Tibial artery (tissue), 4 donors: ENCODE measurements at regions not wholly inside any gene's neighbourhood (a gene's known extent, or its start where the extent isn't known, plus 50 kb on each side); places are given as distances from the start of the nearest gene placed in this dataset.

Experiments
- DNase-seq, 2 donors: peaks; one replicate each; pipeline ENCODE4 v3.0.0-alpha.2; 2019
- H3K27ac ChIP-seq, 2 donors: fragments of 200-600 bp; sonication (generic) in 1 of 2; 1 replicate in 1 of 2; 2 replicates in 1 of 2; pipeline ENCODE4 v1.5.1; 2018 to 2019; ENCODE audit warnings: mild to moderate bottlenecking in 1 of 2
- H3K27me3 ChIP-seq, 2 donors: fragments of 200-600 bp; sonication (generic) in 1 of 2; one replicate each; pipeline versions ENCODE4 v1.5.1 to v1.6.0; 2016 to 2019
- H3K36me3 ChIP-seq, 3 donors: fragments of 200-600 bp; sonication (generic) in 2 of 3; one replicate each; pipeline ENCODE4 v1.5.1; 2016 to 2019; ENCODE audit warnings: mild to moderate bottlenecking in 2 of 3
- H3K4me1 ChIP-seq, 4 donors: fragments of 200-600 bp; sonication (generic) in 2 of 4; 1 replicate in 3 of 4; 2 replicates in 1 of 4; pipeline ENCODE4 v1.5.1; 2016 to 2019
- H3K4me3 ChIP-seq, 2 donors: fragments of 200-600 bp; sonication (generic) in 1 of 2; 1 replicate in 1 of 2; 2 replicates in 1 of 2; pipeline ENCODE4 v1.5.1; 2018 to 2019; ENCODE audit warnings: mild to moderate bottlenecking in 2 of 2
- H3K9me3 ChIP-seq, 3 donors: fragments of 200-600 bp; sonication (generic) in 1 of 3; one replicate each; pipeline ENCODE4 v1.5.1; 2016 to 2019
- intact Hi-C: fragments of 100-400 bp; cut with DNase I; formaldehyde crosslinking; loops from one replicate; pipeline ENCODE4 v1.15.0; 2023; ENCODE audit warnings: low total_unique reads
- TF ChIP-seq, protein P1 (sequence below), 2 experiments: fragments of 200-600 bp in 1 of 2; fragments of 450-650 bp in 1 of 2; IDR thresholded peaks; one replicate each; pipeline ENCODE4 v1.5.1; 2017 to 2019; ENCODE audit warnings: antibody characterized with exemption in 2 of 2, mild to moderate bottlenecking in 1 of 2, moderate library complexity in 1 of 2

DNA sequence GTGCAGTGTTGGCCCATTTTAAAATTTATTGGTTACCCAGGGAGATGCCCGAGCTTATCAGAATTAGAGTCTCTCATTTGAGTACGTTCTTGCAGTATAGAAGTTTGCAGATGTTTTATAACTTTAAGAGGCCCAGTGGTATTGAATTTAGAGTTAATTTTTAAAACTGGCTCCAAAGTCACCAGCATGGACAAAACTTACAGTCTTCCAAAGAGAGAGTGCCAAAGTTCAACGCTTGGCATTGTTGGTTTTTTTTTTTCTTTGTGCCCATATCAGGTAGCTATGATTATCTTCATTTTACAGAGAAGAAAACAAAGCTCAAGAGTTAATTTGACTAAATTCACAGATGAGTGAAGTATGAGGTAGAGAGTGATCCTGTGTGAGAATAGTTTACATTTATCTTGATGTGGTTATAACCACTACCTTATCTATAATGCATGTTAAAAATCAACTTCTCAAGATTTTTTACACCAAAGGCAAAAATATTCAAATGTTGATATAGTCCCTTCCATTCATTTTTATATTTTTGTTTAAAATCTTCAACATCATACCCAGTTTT lies 273.7 kb upstream of the DMRT1 start:
- Histone ChIP-seq H3K27ac (no peak overlapping the region), H3K4me1 (no peaks in the 10 kb centered on the region), H3K9me3 (no peaks in the 10 kb centered on the region), H3K36me3 (no peaks in the 10 kb centered on the region), H3K27me3 (no peaks in the 10 kb centered on the region), H3K4me3 (no peak overlapping the region)
- no peak for DNase-seq
- intact Hi-C loops = no loop called here
- TF ChIP-seq, protein P1, sequence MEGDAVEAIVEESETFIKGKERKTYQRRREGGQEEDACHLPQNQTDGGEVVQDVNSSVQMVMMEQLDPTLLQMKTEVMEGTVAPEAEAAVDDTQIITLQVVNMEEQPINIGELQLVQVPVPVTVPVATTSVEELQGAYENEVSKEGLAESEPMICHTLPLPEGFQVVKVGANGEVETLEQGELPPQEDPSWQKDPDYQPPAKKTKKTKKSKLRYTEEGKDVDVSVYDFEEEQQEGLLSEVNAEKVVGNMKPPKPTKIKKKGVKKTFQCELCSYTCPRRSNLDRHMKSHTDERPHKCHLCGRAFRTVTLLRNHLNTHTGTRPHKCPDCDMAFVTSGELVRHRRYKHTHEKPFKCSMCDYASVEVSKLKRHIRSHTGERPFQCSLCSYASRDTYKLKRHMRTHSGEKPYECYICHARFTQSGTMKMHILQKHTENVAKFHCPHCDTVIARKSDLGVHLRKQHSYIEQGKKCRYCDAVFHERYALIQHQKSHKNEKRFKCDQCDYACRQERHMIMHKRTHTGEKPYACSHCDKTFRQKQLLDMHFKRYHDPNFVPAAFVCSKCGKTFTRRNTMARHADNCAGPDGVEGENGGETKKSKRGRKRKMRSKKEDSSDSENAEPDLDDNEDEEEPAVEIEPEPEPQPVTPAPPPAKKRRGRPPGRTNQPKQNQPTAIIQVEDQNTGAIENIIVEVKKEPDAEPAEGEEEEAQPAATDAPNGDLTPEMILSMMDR (IDR thresholded peaks at IDR 0.05) = no peak

DNA sequence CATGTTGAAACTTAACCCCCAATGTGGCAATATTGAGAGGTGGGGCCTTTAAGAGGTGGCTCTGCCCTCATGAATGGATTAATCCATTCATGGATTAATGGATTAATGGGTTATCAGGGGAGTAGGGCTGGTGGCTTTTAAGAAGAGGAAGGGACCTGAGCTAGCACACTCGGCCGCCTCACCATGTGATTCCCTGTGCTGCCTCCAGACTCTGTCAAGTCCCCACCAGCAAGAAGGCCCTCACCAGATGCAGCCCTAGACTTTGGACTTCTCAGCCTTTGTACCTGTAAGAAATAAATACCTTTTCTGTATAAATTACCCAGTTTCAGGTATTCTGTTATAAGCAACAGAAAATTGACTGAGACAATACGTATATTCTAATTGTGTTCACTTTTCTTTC lies 272.2 kb upstream of the DMRT1 start:
- intact Hi-C loops = no loop called here
- H3K4me1 ChIP-seq = no peaks in the 10 kb centered on the region
- H3K9me3 ChIP-seq = no peaks in the 10 kb centered on the region
- H3K27me3 ChIP-seq = no peaks in the 10 kb centered on the region
- H3K4me3 ChIP-seq = no peak overlapping the region
- DNase-seq = no peak
- TF ChIP-seq, protein P1 (IDR thresholded peaks at IDR 0.05) = no peak
- H3K27ac ChIP-seq = no peak overlapping the region
- no peaks in the 10 kb centered on the region for H3K36me3 ChIP-seq

DNA sequence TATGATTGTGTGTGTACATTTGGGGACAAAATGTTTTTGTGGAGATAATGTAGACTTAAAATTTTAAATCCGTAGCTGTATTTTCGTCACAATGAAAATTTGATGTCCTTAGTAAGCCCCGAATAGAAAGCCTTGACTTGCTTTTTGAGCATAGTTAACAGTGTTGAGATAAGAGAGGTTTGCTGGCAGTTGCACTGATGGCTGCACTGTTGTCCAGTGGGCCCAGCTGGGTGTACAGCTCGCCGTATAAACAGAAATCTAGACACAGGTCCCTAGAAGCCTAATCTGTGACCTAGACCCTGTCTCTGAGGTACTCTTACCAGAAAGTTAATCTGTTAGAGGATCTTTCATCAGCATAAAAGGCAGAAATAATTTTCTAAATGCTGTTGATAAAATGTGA lies 271.3 kb upstream of the DMRT1 start:
- Histone ChIP-seq H3K27me3 (no peaks in the 10 kb centered on the region), H3K27ac (no peak overlapping the region), H3K4me1 (no peaks in the 10 kb centered on the region), H3K9me3 (no peaks in the 10 kb centered on the region), H3K36me3 (no peaks in the 10 kb centered on the region), H3K4me3 (no peak overlapping the region)
- TF ChIP-seq, protein P1 (IDR thresholded peaks at IDR 0.05) = no peak
- no peak for DNase-seq
- intact Hi-C loops = no loop called here

DNA sequence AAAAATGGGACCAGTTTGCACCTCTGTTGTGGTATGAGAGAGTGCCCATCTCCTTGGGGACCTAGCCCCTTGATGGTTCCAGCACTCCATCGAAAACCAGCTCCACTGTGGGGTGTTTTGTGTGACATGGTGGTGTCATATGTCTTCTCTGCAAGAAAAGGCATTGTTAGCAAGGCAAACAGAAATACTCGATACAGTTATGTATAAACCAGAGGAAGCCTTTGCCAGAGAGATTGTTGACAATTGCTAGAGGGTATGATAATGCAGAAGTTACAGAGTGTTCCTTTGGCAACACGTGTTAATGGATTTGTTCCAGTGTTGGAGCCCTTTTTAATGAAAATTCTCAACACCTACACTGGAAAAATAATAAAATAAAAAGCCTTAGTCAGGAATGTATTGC lies 270.4 kb upstream of the DMRT1 start:
- no peaks in the 10 kb centered on the region for H3K27me3 ChIP-seq
- DNase-seq = no peak
- H3K4me1 ChIP-seq = no peaks in the 10 kb centered on the region
- H3K27ac ChIP-seq = no peak overlapping the region
- intact Hi-C loops = no loop called here
- H3K36me3 ChIP-seq = no peaks in the 10 kb centered on the region
- TF ChIP-seq, protein P1 (IDR thresholded peaks at IDR 0.05) = no peak
- H3K9me3 ChIP-seq = no peaks in the 10 kb centered on the region
- H3K4me3 ChIP-seq = no peak overlapping the region

DNA sequence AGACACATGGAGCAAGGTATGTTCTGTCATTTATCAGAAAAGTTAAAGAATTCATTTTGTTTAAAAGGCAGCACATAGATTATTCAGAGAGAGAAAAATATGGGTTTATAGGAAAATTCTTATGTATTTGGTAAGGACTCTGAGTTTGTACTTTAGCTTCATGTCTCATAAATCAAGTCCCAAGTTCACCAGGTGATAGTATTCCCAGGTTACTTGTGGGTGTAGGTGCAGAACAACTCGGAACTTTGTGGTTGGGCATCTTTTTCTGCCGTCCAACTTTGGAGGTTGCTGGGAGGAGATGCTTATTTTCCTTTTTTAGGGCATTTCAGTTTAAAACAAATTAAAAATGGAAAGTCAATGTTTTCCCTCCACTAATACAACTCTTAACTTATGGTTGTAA lies 269.8 kb upstream of the DMRT1 start:
- H3K36me3 ChIP-seq = no peaks in the 10 kb centered on the region
- H3K27me3 ChIP-seq = no peaks in the 10 kb centered on the region
- intact Hi-C loops = no loop called here
- TF ChIP-seq, protein P1 (IDR thresholded peaks at IDR 0.05) = no peak
- H3K4me3 ChIP-seq = no peak overlapping the region
- no peak for DNase-seq
- no peaks in the 10 kb centered on the region for H3K9me3 ChIP-seq
- H3K4me1 ChIP-seq = no peaks in the 10 kb centered on the region
- H3K27ac ChIP-seq = no peak overlapping the region
